HEK293T (cell line): ENCODE measurements at regions not wholly inside any gene's neighbourhood (a gene's known extent, or its start where the extent isn't known, plus 50 kb on each side); places are given as distances from the start of the nearest gene placed in this dataset.

Experiments used
- ELF4 ChIP-seq: fragments of 450-650 bp; IDR thresholded peaks from 2 replicates; pipeline ENCODE4 v1.6.1; 2017; ENCODE audit warnings: antibody characterized with exemption
- FOXK2 ChIP-seq: fragments of 450-650 bp; IDR thresholded peaks from 2 replicates; pipeline ENCODE4 v1.6.1; 2016; ENCODE audit warnings: mild to moderate bottlenecking
- FOXM1 ChIP-seq: fragments of 450-650 bp; IDR thresholded peaks from 2 replicates; pipeline ENCODE4 v1.6.1; 2017; ENCODE audit warnings: mild to moderate bottlenecking, borderline replicate concordance
- LEF1 ChIP-seq: fragments of 450-650 bp; IDR thresholded peaks from 2 replicates; pipeline ENCODE4 v1.6.1; 2017; ENCODE audit warnings: mild to moderate bottlenecking, borderline replicate concordance
- SP1 ChIP-seq: fragments of 450-650 bp; IDR thresholded peaks from 2 replicates; pipeline ENCODE4 v1.6.1; 2017
- TARDBP ChIP-seq: fragments of 450-650 bp; IDR thresholded peaks from 2 replicates; pipeline ENCODE4 v1.6.1; 2016

GRCh38 chr2:126797622-126798275, 100.9 kb upstream of the TEX51 start:
- TF ChIP-seq LEF1 (no peak), SP1 (no peak), ELF4 (no peak), FOXK2 (no peak), TARDBP (no peak), FOXM1 (no peak)
